HG03521 (cell line): ENCODE measurements at regions not wholly inside any gene's neighbourhood (a gene's known extent, or its start where the extent isn't known, plus 50 kb on each side); places are given as distances from the start of the nearest gene placed in this dataset.
"Not testable (repeated sequence)": the region's sequence is repeated elsewhere in the genome, so short reads cannot be mapped to it uniquely, and the experiment has no call there.

ENCODE experiments used
- ATAC-seq: cut with Tn5 transposase; IDR thresholded peaks from one replicate; pipeline ENCODE4 v1.9.1; 2021; ENCODE audit warnings: mild to moderate bottlenecking, moderate library complexity; ENCODE audit not compliant: unreplicated experiment

DNA sequence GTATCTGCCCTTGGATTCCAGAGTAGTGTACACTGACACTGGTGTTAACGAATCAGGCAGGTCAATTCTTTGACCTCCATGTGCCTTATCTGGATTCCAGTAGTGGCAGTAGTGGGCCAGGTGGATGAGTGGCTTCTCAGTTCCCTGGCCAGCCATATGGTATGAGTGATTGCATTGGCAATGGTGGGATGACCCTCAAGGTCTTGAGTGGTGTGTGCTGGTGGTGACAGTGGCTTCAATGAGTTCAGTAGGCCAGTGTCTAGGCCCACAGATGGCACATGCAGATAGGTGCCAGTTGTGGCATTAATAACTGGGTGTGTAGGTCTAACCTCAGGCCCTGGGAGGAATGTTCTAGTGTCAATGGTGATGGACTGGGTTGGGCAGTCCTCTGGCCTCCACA lies 674.1 kb upstream of the NXPH2 start:
- no peak for ATAC-seq

DNA sequence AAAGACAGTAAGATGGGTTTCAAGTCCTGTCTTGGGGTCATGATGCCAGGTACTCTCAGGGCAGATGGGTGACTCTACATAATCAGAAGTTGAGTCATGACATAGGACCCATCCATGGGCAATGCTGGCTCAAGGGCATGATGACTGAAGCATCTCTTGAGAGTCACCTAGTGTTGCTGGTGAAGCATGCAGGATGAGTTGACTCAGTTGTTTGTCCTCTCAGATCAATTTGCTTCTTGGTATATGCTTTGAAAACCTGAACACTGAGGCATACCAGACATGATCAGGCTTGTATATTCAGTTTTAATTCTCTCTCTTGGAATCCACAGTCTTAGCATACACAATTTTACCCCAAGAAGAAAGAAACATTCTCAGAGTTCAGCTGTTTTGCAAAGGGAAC lies 658.9 kb upstream of the NXPH2 start:
- no peak for ATAC-seq

DNA sequence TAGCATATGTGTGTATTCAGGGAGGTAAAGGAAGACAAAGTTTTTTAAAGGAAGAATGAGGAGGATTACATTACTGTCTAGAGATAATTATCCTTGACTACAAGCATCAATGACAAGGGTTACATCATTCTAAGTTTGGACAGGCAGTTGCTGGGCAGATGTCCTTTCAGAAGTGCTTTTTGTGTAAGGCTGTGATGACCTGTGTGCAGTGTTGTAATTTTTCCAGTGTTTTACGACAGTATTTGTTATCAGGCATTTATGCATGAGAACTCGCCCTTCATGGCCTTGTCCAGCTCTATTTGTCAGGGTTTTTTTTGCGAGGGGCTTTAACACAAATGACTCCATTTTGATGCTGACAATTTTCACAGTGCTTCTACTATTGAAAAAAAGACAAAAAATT lies 658.3 kb upstream of the NXPH2 start:
- ATAC-seq = no peak

DNA sequence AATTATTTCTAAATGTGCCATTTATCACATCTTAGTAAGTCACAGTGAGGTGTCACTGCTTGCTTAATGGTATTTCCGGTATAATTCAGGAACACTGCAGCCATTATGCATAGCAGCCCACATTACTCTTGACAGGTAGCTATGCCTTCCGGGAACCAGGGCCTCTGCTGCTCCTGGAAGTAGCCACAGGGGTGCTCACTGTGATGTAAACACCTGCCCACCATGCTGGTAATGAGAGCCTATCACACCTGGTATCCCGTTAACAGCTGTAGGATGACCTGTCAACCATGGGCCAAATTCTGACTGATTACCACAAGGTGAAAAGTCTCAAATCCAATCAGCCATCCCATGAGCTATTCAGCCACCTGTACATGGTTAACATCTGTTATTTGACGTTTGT lies 647.0 kb upstream of the NXPH2 start:
- ATAC-seq = no peak

DNA sequence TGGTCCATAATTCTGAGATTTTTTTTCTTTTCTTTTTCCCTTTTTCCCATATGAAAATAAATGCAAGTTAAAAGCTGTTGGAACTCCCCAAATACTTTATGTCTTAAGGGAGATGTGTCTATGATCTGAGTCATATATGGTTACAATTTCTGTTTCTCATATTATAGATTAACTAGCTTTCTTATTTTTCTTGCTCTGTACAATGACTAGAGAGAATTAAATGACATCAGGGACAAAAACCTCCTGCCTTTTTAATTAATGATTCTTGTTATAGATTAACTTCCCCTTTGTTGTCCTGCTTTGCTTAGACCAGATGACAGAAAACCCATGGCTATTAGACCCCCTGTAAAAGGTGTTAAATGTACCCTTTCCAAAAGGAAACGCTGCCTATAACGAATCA lies 643.9 kb upstream of the NXPH2 start:
- ATAC-seq = no peak

DNA sequence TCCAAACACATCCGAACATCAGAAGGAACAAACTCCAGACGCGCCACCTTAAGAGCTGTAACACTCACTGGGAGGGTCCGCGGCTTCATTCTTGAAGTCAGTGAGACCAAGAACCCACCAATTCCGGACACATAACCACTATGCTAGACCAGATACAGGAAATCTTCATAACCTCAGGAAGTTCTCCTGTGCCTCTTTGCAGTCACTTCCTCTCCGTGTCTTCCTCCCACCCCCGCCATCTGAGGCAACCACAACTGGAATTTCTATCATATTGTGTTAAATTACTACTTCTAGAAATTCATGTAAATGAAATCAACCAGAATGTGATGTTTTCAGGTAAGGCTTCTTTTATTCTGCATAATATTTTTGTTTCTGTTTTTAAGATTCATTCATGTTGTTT lies 631.0 kb upstream of the NXPH2 start:
- no peak for ATAC-seq

DNA sequence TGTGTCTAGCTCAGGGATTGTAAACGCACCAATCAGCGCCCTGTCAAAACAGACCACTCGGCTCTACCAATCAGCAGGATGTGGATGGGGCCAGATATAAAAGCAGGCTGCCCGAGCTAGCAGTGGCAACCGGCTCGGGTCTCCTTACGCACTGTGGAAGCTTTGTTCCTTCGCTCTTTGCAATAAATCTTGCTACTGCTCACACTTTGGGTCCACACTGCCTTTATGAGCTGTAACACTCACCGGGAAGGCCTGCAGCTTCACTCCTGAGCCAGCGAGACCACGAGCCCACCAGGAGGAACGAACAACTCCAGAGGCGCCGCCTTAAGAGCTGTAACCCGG lies 630.6 kb upstream of the NXPH2 start:
- not testable (repeated sequence) for ATAC-seq

DNA sequence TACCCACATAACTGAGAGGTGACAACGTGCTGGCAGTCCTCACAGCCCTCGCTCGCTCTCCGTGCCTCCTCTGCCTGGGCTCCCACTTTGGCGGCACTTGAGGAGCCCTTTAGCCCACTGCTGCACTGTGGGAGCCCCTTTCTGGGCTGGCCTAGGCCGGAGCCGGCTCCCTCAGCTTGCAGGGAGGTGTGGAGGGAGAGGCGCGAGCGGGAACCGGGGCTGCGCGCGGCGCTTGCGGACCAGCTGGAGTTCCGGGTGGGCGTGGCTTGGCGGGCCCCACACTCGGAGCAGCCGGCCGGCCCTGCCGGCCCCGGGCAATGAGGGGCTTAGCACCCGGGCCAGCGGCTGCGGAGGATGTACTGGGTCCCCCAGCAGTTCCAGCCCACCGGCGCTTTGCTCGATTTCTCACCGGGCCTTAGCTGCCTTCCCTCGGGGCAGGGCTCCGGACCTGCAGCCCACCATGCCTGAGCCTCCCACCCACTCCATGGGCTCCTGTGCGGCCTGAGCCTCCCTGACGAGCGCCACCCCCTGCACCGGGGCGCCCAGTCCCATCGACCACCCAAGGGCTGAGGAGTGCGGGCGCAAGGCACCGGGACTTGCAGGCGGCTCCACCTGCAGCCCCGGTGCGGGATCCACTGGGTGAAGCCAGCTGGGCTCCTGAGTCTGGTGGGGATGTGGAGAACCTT lies 630.1 kb upstream of the NXPH2 start:
- ATAC-seq = not testable (repeated sequence)

DNA sequence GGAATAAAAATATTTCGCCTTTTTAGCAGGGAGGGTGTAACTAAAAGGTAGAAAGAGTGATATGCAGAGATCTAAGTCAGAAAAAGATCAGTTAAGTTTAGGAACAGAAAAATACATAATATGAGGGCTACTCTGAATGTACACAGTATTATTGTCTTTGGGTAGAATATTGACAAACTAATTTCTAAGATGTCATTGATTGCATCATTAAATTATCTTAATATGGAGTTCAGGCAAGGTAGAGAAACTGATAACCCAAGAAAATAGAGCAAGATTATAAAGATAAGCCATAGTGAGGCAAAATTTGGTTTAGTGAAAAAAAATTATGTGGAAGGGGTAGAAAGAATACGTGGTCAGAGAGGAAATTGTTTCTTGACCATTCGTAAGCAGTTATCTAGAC lies 629.0 kb upstream of the NXPH2 start:
- ATAC-seq = no peak

DNA sequence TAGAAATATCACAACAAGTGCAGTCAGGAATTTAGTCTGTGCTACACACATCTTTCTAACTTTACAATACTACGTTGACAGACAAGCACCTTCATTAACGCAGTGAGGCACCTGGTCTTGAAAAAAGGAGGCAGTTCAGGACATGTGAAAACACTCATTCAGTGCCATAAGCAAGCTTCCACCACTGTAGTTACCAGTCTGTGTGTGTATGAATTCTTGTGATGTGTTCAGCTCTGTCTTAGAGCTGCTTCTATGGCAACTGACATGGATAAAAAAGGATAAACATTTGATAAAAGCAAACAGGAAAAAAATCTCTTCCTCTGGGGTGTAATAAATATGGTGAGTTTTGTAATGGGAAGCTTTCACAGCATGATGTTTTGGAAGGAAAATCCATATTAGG lies 623.8 kb upstream of the NXPH2 start:
- ATAC-seq = no peak

DNA sequence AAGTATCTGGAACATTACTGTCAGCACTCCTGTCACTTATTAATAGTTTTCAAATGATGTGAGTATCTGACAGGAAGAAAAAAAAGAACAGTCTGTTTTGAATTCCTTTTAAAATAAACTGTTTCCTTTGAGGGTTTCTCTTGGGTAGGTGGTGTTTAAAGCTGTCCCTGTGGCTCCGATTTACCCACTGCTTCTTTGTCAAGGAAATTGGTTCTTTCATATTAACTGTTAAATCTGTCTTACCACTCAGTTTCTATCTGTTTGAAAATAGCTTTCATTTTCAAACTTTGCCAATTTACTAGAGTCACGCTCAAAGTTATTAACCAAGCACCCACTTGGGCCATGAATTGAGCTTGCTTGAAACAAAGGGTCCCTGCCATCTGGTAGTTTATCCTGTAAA lies 614.6 kb upstream of the NXPH2 start:
- no peak for ATAC-seq

DNA sequence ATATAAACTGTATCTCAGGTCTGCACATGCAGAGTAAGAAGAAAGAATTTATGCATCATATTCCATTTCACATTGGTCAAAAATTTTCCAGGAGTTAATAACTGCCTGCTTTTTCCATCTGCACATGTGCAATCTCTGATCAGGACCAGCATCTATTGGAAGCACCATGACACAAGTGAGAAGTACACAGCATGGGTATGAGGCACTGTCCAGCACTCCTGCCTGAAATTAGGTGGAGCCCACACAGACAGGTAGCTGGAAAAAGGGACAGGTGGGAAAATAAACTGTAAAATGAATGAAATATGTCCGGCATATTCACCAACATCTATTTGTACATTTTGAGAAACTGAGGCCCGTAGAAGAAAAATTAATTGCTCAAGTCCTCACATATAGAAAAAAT lies 609.2 kb upstream of the NXPH2 start:
- no peak for ATAC-seq

DNA sequence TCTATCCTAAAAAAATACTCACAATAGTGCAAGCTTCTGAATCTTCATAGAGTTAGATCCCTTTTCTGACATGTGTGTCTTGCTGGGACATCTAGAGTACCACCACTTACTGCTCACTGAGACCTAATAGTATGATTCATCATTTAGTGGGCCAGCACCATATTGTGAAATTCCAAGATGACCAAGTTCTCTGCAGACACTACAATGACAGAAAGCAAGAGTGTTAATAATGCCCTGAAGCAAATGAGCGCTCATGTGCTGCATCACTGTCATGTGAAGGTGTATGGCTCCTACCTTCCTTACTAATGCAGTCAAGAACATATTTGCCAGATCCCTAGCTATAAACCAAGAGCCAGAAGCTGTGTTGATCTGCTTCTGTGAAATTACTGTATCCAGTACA lies 606.2 kb upstream of the NXPH2 start:
- no peak for ATAC-seq

DNA sequence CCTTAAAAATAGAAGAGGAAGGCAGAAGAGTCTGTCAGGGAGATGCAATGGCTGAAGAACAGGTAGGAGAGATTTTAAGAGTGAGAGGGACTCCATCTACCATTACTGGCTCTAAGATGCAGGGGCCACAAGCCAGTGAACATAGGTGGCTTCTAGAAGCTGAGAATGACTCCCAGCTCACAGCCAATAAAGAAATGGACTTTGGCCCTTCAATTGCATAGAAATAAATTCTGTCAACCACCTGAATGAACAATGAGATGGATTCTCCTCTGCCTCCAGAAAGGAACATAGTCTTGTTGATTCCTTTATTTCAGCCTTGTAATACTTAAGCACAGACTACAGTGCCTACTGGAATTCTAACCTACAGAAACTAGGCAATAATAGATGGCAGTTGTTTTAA lies 603.3 kb upstream of the NXPH2 start:
- ATAC-seq = no peak

DNA sequence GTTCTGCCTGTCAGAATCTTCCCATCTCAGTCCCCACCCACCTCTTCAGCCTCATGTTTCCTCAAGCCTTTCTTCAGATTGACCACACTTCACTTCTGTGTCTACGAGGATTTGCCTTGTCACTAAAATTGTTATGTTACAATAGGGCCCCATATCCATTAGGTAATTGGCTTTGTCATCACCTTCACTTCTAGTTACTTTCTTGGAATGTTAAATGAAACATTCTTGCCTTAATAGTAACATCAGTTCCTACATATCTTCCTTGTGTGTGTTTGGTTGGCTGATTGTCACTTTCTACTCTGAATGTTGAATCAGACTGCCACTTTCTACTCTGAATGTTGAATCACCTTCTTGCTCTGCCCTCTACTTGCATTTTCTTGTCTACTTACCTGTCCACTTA lies 599.9 kb upstream of the NXPH2 start:
- ATAC-seq = no peak

DNA sequence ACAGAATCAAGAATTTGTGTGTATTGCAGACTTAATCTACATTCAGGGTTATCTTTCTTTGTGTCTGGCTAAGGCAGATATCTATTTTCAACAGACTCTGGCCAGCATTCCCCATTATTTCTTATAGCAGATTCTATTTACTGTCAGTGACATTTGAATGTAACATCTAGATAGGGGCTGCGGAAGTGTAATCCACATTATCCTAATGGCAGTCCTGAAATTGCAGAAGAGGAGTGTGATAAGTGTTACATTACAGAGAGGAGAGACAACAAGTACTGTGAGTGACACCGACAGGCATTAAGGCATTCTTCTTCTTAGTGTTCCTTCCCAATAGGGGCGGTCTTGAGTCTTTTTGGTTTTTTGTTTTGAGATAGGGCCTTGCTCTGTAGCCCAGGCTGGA lies 598.2 kb upstream of the NXPH2 start:
- ATAC-seq = no peak

DNA sequence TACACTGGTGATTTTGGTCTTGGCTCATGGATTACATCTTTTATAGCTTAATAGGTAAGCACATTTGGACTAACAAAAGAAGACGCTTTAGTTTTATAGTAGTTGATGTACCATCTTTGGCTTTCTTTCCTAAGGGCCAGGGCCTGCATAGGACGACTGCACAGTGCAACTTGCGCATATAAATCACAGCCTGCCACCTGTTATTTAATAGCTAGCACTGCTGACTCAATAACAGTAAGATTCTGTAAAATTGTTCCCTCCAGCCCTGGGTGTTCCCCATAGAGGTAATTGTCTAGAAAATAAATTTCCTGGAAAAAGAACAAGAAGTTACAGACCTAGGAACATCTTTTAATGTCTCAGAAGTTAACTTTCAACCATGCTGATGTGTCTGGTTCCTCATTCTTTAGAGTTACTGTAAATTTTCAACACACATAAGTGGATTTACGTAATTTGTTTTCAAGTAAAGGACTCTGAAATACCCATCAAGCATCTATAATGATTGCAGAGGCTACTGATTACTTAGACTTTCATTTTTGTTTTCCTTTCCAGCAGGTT lies 594.2 kb upstream of the NXPH2 start:
- ATAC-seq = no peak

DNA sequence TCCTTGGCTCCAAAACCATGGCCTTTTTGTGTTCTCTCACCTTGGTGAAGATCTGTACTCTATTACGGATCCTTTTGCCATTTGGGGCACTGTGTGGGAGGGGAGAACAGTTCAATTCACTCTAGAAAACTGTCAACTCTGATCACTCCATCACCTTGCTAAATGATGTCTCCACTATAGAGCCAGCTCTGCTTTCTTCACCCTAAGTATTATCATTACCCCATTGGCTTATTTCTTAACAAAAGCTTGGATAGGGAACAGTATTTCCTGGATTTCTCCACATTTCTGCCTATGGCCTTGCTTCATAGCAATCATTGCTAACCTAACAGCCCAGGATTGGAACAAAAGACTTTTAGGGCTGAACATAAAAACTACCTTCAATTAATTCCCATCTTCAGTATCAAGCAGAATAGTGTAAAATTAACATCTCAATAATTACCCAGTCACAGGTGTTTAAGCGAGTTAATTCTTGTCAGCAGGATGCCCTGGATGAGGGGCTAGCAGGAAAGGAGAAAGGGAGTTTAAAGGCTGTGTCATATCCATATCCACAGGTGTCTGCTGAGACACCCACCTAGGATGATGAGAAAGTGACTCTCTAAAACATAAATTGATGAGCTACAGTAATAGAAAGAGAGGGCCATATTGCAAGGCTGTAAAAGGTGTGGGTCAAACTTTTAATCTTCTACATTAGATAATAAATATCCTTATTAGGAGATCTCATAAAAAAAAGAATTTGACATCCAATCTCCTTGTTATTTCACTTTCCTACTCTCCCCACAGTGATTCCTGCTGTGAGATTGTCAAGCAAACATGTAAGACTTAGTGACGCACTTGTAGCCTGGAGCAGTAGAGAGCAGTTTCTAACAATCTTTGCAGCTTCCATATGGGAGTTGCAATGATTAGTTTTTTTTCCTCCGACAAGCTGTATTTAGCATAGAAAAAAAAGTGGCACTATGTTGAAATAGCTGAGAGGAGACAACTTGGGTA lies 589.5 kb upstream of the NXPH2 start:
- no peak for ATAC-seq

DNA sequence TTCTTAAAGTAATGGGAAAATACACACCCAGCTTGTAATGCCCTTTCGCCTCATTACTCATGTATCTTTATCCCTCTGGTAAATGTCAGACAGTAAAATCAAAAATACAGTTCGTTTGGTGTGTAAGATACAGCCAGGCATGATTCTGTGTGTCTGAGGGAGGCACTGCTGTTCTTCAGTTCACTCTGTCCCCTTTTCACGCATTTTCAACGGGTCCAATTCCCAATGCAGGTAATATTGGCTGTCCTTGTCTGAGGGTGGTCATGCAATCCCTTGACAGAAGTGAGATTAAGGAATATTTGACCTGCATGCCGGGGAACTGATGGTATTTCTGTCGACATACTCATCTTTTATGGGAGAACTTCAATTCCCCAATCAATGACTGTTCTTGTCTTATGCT lies 587.2 kb upstream of the NXPH2 start:
- no peak for ATAC-seq

DNA sequence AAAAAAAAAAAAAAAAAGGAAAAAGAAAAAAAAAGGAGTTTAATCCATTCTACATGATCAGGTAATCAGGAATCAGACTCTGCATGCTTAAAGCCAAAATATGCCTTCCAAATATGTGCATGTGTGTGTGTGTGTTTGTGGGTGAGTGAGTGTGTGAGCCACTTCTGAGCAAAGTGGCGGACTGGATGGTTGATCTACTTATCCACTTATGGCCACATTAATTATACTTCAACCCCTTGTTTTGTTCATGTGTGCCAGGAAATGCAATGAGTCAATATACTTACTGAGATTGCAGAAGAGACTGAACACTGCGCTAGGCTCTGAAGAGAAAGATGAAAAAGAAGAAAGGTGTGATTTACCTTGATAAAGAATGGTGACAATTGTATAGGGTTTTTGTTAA lies 586.5 kb upstream of the NXPH2 start:
- no peak for ATAC-seq

DNA sequence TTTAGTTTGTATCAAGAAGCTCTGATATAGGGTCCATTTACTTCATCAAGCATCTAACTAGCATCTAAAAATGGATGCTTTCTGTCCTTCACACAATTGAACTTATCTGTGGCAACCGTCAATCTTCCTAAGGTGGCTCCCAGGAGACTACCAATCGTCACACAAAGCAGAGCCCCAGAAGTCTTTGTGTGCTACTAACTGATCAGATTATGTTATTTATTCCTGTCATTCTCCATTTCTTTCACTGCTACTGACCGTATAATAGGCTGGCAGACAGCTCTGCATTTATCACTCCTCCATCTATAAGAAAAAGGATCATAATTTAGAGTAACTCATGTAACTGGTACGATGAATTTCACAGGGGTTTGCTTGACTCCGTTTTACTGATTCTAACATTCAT lies 585.0 kb upstream of the NXPH2 start:
- ATAC-seq = no peak

DNA sequence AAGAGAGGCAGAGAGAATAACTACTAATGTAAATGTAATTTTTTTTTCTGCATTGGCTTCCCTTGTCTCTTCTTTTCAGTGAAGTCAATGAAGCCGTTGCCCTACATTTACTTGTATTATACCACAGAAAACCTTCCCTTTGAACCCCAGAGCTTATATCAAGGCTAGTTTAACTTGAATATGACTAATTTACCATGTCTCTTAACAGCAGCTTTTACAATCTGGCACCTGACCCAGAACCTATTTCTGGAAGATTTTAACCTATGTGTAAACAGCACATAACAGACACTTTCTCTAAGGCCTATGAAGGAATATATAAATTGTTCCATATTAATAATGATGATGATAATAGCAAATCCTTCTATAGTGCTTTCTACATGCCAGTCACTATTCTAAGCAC lies 580.5 kb upstream of the NXPH2 start:
- ATAC-seq = no peak
